GM12878 (cell line): ENCODE measurements at regions not wholly inside any gene's neighbourhood (a gene's known extent, or its start where the extent isn't known, plus 50 kb on each side); places are given as distances from the start of the nearest gene placed in this dataset.

Experiments
- CHD4 ChIP-seq: fragments of 200-600 bp; sonication (generic); IDR thresholded peaks from 2 replicates; pipeline ENCODE4 v1.6.1; 2016; ENCODE audit warnings: mild to moderate bottlenecking
- CTCF ChIP-seq, 3 experiments: IDR thresholded peaks in 2 of 3; conservative IDR thresholded peaks in 1 of 3; 2 replicates each; pipeline ENCODE4 v1.5.1; 2011; ENCODE audit warnings: low read depth in 3 of 3, low read length in 3 of 3, mild to moderate bottlenecking in 3 of 3, control low read depth in 2 of 3, moderate library complexity in 2 of 3, inconsistent platforms in 1 of 3, mixed read lengths in 1 of 3; ENCODE audit not compliant: control insufficient read depth in 2 of 3, insufficient read depth in 1 of 3; ENCODE audit errors: extremely low read depth in 1 of 3
- EP300 ChIP-seq, 2 experiments: fragments of 150-350 bp in 1 of 2; IDR thresholded peaks; 2 replicates each; pipeline ENCODE4 v1.6.1; 2011 to 2012; ENCODE audit warnings: low read depth in 2 of 2, low read length in 2 of 2, borderline replicate concordance in 1 of 2, improper control_type of control experiment in 1 of 2, inconsistent platforms in 1 of 2; ENCODE audit not compliant: control insufficient read depth in 1 of 2
- ETV6 ChIP-seq, 2 experiments: fragments of 450-650 bp in 1 of 2; IDR thresholded peaks in 1 of 2; conservative IDR thresholded peaks in 1 of 2; 2 replicates each; pipeline ENCODE4 v1.6.1; 2014; ENCODE audit warnings: antibody characterized with exemption in 1 of 2, borderline replicate concordance in 1 of 2, low read depth in 1 of 2, mild to moderate bottlenecking in 1 of 2, moderate library complexity in 1 of 2
- HDAC6 ChIP-seq: fragments of 200-600 bp; sonication (generic); IDR thresholded peaks from one replicate; pipeline ENCODE4 v1.8.0; 2017; ENCODE audit warnings: antibody characterized with exemption; ENCODE audit not compliant: unreplicated experiment
- LARP7 ChIP-seq: fragments of 450-650 bp; IDR thresholded peaks from 2 replicates; pipeline ENCODE4 v1.6.1; 2017; ENCODE audit warnings: mild to moderate bottlenecking
- PBX3 ChIP-seq: IDR thresholded peaks from 2 replicates; pipeline ENCODE4 v1.6.1; 2011; ENCODE audit warnings: mild to moderate bottlenecking, low read depth, low read length, moderate library complexity; ENCODE audit not compliant: insufficient replicate concordance
- PML ChIP-seq: IDR thresholded peaks from 2 replicates; pipeline ENCODE4 v1.6.1; 2012; ENCODE audit warnings: low read length, inconsistent platforms
- POLR2A ChIP-seq: IDR thresholded peaks from 2 replicates; pipeline ENCODE4 v1.6.1; 2011; ENCODE audit warnings: low read depth, mild to moderate bottlenecking, low read length
- RB1 ChIP-seq: fragments of 450-650 bp; formaldehyde crosslinking; IDR thresholded peaks from 2 replicates; pipeline ENCODE4 v1.6.1; 2017; ENCODE audit warnings: mild to moderate bottlenecking, borderline replicate concordance
- RFX5 ChIP-seq: IDR thresholded peaks from 2 replicates; pipeline ENCODE4 v1.6.1; 2011; ENCODE audit warnings: low read depth, low read length, improper control_type of control experiment
- SP1 ChIP-seq: IDR thresholded peaks from one replicate; pipeline ENCODE4 v1.6.1; 2011; ENCODE audit warnings: low read depth, low read length
- SUZ12 ChIP-seq: fragments of 200-600 bp; sonication (generic); IDR thresholded peaks from one replicate; pipeline ENCODE4 v1.6.1; 2018; ENCODE audit warnings: antibody characterized with exemption, mild to moderate bottlenecking; ENCODE audit not compliant: unreplicated experiment
- TAF1 ChIP-seq: IDR thresholded peaks from 2 replicates; pipeline ENCODE4 v1.6.1; 2011; ENCODE audit warnings: mild to moderate bottlenecking, low read depth, low read length, borderline replicate concordance

DNA sequence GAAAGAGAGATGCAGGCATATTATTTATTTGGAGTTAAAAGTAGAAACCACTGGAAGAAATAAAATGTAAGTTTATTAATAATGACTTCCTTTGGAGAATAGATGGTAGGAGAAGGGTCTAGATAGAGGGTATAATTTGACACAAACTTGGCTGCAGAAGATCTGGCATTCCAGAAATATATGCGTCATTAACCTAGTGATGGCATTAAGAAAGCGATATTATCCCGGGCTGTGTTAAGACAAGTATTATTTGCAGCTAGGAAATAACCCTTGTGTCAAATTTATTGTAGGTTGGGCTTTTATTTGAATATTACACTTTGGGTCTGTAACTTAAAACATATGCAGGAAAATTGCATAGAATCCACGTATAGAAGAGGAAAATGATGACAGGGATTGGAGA lies 389.5 kb downstream of the MTX2 start:
- TF ChIP-seq SP1 (no peak), PBX3 (no peak), HDAC6 (no peak), CTCF (IDR thresholded peaks at IDR 0.05 in 2 of 3, conservative IDR thresholded peaks at IDR 0.05 in 1 of 3; ENCODE audit: control insufficient read depth in 2 of 3, extremely low read depth in 1 of 3, insufficient read depth in 1 of 3, low read depth in 3 of 3, low read length in 3 of 3) (no peak), SUZ12 (no peak), EP300 (IDR thresholded peaks at IDR 0.05; ENCODE audit: borderline replicate concordance in 1 of 2, control insufficient read depth in 1 of 2, low read depth in 2 of 2, low read length in 2 of 2) (no peak), POLR2A (no peak), ETV6 (conservative IDR thresholded peaks at IDR 0.05 in 1 of 2, IDR thresholded peaks at IDR 0.05 in 1 of 2; ENCODE audit: borderline replicate concordance in 1 of 2, low read depth in 1 of 2) (no peak), PML (no peak), TAF1 (no peak), LARP7 (no peak), CHD4 (no peak), RFX5 (no peak), RB1 (no peak)
